SK-N-SH (cell line): ENCODE measurements at regions not wholly inside any gene's neighbourhood (a gene's known extent, or its start where the extent isn't known, plus 50 kb on each side); places are given as distances from the start of the nearest gene placed in this dataset.

ENCODE experiments used
- CTCF ChIA-PET: fragments of 300-600, 350-600 bp; formaldehyde crosslinking; extraction: SDS; loops from one replicate; lab custom pipeline; 2021; lab: Yijun Ruan, JAX
- POLR2A ChIA-PET: fragments of 350-600 bp; sonication (Branson Sonifier 250); formaldehyde crosslinking; extraction: SDS; loops from one replicate; lab custom pipeline; 2020; ENCODE audit warnings: antibody characterized with exemption, inconsistent platforms; lab: Yijun Ruan, JAX
- DNase-seq: peaks from one replicate; pipeline ENCODE4 v3.0.0; 2012
- H2AFZ ChIP-seq: fragments of 200-600 bp; sonication (generic); 2 replicates; pipeline ENCODE4 v1.8.1; 2016; ENCODE audit warnings: antibody characterized with exemption, mild to moderate bottlenecking, low read depth
- H3F3A ChIP-seq: fragments of 200-600 bp; sonication (generic); replicated peaks from 2 replicates; pipeline ENCODE3; 2016; ENCODE audit warnings: antibody characterized with exemption, mild to moderate bottlenecking; ENCODE audit not compliant: insufficient read depth
- H3K27ac ChIP-seq, 2 experiments: fragments of 200-500 bp in 1 of 2; fragments of 200-600 bp in 1 of 2; sonication (Bioruptor generic) in 1 of 2; sonication (generic), shearing (Covaris generic) in 1 of 2; 2 replicates each; pipeline versions ENCODE4 v1.5.1 to v1.6.1; 2014 to 2016; ENCODE audit warnings: low read depth in 2 of 2, inconsistent platforms in 1 of 2, low read length in 1 of 2, mild to moderate bottlenecking in 1 of 2, mixed read lengths in 1 of 2
- H3K27me3 ChIP-seq: fragments of 200-600 bp; sonication (generic), shearing (Covaris generic); 2 replicates; pipeline ENCODE4 v1.6.1; 2016; ENCODE audit warnings: mixed run types; ENCODE audit not compliant: insufficient read depth
- H3K36me3 ChIP-seq, 2 experiments: fragments of 200-500 bp in 1 of 2; fragments of 200-600 bp in 1 of 2; sonication (Bioruptor generic) in 1 of 2; sonication (generic) in 1 of 2; replicated peaks in 1 of 2; 2 replicates each; pipeline versions ENCODE3 to v1.5.1; 2014 to 2016; ENCODE audit warnings: low read length in 1 of 2, mild to moderate bottlenecking in 1 of 2; ENCODE audit not compliant: insufficient read depth in 2 of 2, control insufficient read depth in 1 of 2
- H3K4me1 ChIP-seq, 2 experiments: fragments of 200-500 bp in 1 of 2; fragments of 200-600 bp in 1 of 2; sonication (Bioruptor generic) in 1 of 2; sonication (generic), shearing (Covaris generic) in 1 of 2; 2 replicates each; pipeline versions ENCODE4 v1.5.1 to v1.6.1; 2014 to 2016; ENCODE audit warnings: low read depth in 1 of 2, low read length in 1 of 2, mixed run types in 1 of 2; ENCODE audit not compliant: insufficient read depth in 2 of 2, control insufficient read depth in 1 of 2
- H3K4me2 ChIP-seq: fragments of 200-600 bp; sonication (generic), shearing (Covaris generic); 2 replicates; pipeline ENCODE4 v1.6.1; 2017; ENCODE audit warnings: mixed run types
- H3K4me3 ChIP-seq, 2 experiments: fragments of 200-500 bp in 1 of 2; fragments of 200-600 bp in 1 of 2; sonication (Bioruptor generic) in 1 of 2; sonication (generic), shearing (Covaris generic) in 1 of 2; 2 replicates each; pipeline versions ENCODE4 v1.5.1 to v1.8.1; 2014 to 2016; ENCODE audit warnings: low read depth in 2 of 2, inconsistent platforms in 1 of 2, low read length in 1 of 2, mild to moderate bottlenecking in 1 of 2, mixed read lengths in 1 of 2, moderate library complexity in 1 of 2
- H3K79me2 ChIP-seq: fragments of 200-600 bp; sonication (generic); 2 replicates; pipeline ENCODE4 v1.8.1; 2017; ENCODE audit warnings: mild to moderate bottlenecking; ENCODE audit not compliant: insufficient read depth
- H3K9ac ChIP-seq: fragments of 200-600 bp; sonication (generic); 2 replicates; pipeline ENCODE4 v1.6.1; 2017; ENCODE audit warnings: mixed run types
- H3K9me2 ChIP-seq: fragments of 200-600 bp; sonication (generic); 2 replicates; pipeline ENCODE4 v1.6.1; 2017; ENCODE audit warnings: mixed run types
- H3K9me3 ChIP-seq: fragments of 200-600 bp; sonication (generic); 2 replicates; pipeline ENCODE4 v1.6.1; 2017; ENCODE audit warnings: mixed run types, mild to moderate bottlenecking, moderate library complexity
- H4K20me1 ChIP-seq: fragments of 200-600 bp; sonication (generic); 2 replicates; pipeline ENCODE4 v1.6.1; 2017; ENCODE audit warnings: mild to moderate bottlenecking, mixed run types; ENCODE audit not compliant: insufficient read depth
- CTCF ChIP-seq: fragments of 200-600 bp; sonication (generic); IDR thresholded peaks from 2 replicates; pipeline ENCODE4 v1.6.1; 2017; ENCODE audit warnings: antibody characterized with exemption, mild to moderate bottlenecking, moderate library complexity
- ELF1 ChIP-seq: IDR thresholded peaks from 2 replicates; pipeline ENCODE4 v1.4.0; 2012
- EP300 ChIP-seq, 2 experiments: IDR thresholded peaks; 2 replicates each; pipeline versions ENCODE4 v1.4.0 to v1.6.1; 2012; ENCODE audit warnings: borderline replicate concordance in 1 of 2, low read depth in 1 of 2, low read length in 1 of 2
- GABPA ChIP-seq: IDR thresholded peaks from 2 replicates; pipeline ENCODE4 v1.4.0; 2012; ENCODE audit warnings: low read depth, mild to moderate bottlenecking
- GATA2 ChIP-seq: sonication (generic); formaldehyde crosslinking; IDR thresholded peaks from 2 replicates; pipeline ENCODE4 v1.5.0; 2020; ENCODE audit warnings: mild to moderate bottlenecking, missing genetic modification reagents
- MAX ChIP-seq: IDR thresholded peaks from 2 replicates; pipeline ENCODE4 v1.4.0; 2012; ENCODE audit warnings: low read depth
- MEF2A ChIP-seq: IDR thresholded peaks from 2 replicates; pipeline ENCODE4 v1.4.0; 2012; ENCODE audit warnings: low read depth, borderline replicate concordance
- MXI1 ChIP-seq: IDR thresholded peaks from 2 replicates; pipeline ENCODE4 v1.6.1; 2012; ENCODE audit warnings: mild to moderate bottlenecking, low read depth, low read length, improper control_type of control experiment
- NRF1 ChIP-seq: IDR thresholded peaks from 2 replicates; pipeline ENCODE4 v1.6.1; 2012; ENCODE audit warnings: low read depth, mild to moderate bottlenecking, low read length
- PBX3 ChIP-seq: IDR thresholded peaks from 2 replicates; pipeline ENCODE4; 2012
- RXRA ChIP-seq: IDR thresholded peaks from 2 replicates; pipeline ENCODE4 v1.4.0; 2012; ENCODE audit warnings: low read depth, mild to moderate bottlenecking, borderline replicate concordance
- SMC3 ChIP-seq: IDR thresholded peaks from 2 replicates; pipeline ENCODE4 v1.6.1; 2012; ENCODE audit warnings: low read depth, low read length, improper control_type of control experiment
- TCF12 ChIP-seq: IDR thresholded peaks from 2 replicates; pipeline ENCODE4 v1.4.0; 2012
- YY1 ChIP-seq: IDR thresholded peaks from 2 replicates; pipeline ENCODE4 v1.4.0; 2012; ENCODE audit warnings: low read depth, mild to moderate bottlenecking
- ZBTB33 ChIP-seq: IDR thresholded peaks from 2 replicates; pipeline ENCODE4 v1.4.0; 2012; ENCODE audit warnings: low read depth, borderline replicate concordance
- WGBS: methylation state at CpG from one replicate; pipeline ENCODE4 v1.1.6; 2017; ENCODE audit warnings: low lambda C conversion rate; 5-methylcytosine and 5-hydroxymethylcytosine counted together
- TF ChIP-seq, protein P1 (sequence below): IDR thresholded peaks from 2 replicates; pipeline ENCODE4 v1.4.0; 2012; ENCODE audit warnings: low read depth, borderline replicate concordance

DNA sequence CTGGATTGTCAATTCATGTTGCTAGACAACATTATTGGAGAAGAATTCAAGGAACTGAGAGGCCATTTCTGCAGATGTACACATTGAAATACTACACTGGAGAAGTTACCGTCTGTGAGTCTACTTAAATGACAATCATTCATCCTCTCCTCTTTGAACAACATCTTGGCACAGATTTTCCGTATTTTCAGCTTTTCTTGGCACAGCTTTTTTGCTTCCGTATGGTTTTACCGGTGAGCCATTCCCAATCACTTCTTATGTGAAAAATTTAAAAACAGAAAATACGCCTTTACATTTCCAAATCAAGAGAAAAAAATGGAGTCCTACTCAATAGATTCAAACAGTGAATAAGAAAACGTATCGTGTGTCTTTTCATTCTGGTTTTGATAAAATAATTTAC is 1493.7 kb downstream of the AMY1C start:
- no peaks in the 10 kb centered on the region for H3K9me3 ChIP-seq
- no peaks in the 10 kb centered on the region for H3F3A ChIP-seq
- WGBS: 61% methylated on average over 7 of the region's 7 CpGs
- H3K9me2 ChIP-seq: no peaks in the 10 kb centered on the region
- POLR2A ChIA-PET: no interaction called here
- H3K4me2 ChIP-seq: no peak overlapping the region
- DNase-seq: no peak
- H3K79me2 ChIP-seq: no peaks in the 10 kb centered on the region
- H3K4me3 ChIP-seq: no peak overlapping the region
- no peak overlapping the region for H3K27ac ChIP-seq
- H2AFZ ChIP-seq: no peak overlapping the region
- H3K9ac ChIP-seq: no peak overlapping the region
- no peaks in the 10 kb centered on the region for H3K4me1 ChIP-seq
- H3K36me3 ChIP-seq: no peaks in the 10 kb centered on the region
- no peaks in the 10 kb centered on the region for H3K27me3 ChIP-seq
- TF ChIP-seq CTCF (no peak), SMC3 (no peak), ELF1 (no peak), MEF2A (no peak), TCF12 (no peak), EP300 (IDR thresholded peaks at IDR 0.05; ENCODE audit: borderline replicate concordance in 1 of 2, low read depth in 1 of 2, low read length in 1 of 2) (no peak), PBX3 (no peak), YY1 (no peak), GABPA (no peak), MXI1 (no peak), GATA2 (no peak)
- TF ChIP-seq, protein P1, sequence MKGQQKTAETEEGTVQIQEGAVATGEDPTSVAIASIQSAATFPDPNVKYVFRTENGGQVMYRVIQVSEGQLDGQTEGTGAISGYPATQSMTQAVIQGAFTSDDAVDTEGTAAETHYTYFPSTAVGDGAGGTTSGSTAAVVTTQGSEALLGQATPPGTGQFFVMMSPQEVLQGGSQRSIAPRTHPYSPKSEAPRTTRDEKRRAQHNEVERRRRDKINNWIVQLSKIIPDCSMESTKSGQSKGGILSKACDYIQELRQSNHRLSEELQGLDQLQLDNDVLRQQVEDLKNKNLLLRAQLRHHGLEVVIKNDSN: no peak
- TF ChIP-seq, all 33 proteins: peak for 0
- H4K20me1 ChIP-seq: no peaks in the 10 kb centered on the region
- CTCF ChIA-PET: no interaction called here

DNA sequence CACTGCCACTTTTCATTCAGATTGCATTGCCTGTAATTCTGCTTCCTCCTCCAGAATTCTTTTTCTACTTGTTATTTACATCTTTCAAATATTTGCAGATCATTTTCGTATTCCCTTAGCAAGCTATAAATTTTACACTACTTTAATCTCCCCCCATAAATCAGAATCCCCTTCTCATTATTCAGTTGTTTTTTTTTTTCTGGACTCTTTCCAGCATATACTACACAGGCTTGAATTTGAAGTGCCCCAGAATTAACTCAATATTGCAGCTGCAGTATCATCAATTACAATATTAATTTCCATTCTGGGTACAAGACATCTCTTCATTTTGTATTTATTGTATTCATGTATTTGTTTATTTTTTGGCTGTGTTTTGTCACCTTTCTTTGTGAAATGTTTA is 1494.3 kb downstream of the AMY1C start:
- no peak overlapping the region for H2AFZ ChIP-seq
- 12% methylated on average over 1 of the region's 1 CpG for WGBS
- no peaks in the 10 kb centered on the region for H3K79me2 ChIP-seq
- CTCF ChIA-PET: no interaction called here
- H3K9ac ChIP-seq: no peak overlapping the region
- H3K36me3 ChIP-seq: no peaks in the 10 kb centered on the region
- TF ChIP-seq, protein P1: no peak
- TF ChIP-seq PBX3 (no peak), RXRA (no peak), MAX (no peak), NRF1 (no peak), ZBTB33 (no peak)
- no peak for DNase-seq
- H3K4me2 ChIP-seq: no peak overlapping the region
- no peaks in the 10 kb centered on the region for H3K9me2 ChIP-seq
- H3K27ac ChIP-seq: no peak overlapping the region
- no peaks in the 10 kb centered on the region for H3F3A ChIP-seq
- H3K27me3 ChIP-seq: no peaks in the 10 kb centered on the region
- no peaks in the 10 kb centered on the region for H3K9me3 ChIP-seq
- no peaks in the 10 kb centered on the region for H3K4me1 ChIP-seq
- H3K4me3 ChIP-seq: no peak overlapping the region
- no peaks in the 10 kb centered on the region for H4K20me1 ChIP-seq
- POLR2A ChIA-PET: no interaction called here
